ENCODE measurements at regions not wholly inside any gene's neighbourhood (a gene's known extent, or its start where the extent isn't known, plus 50 kb on each side); places are given as distances from the start of the nearest gene placed in this dataset.

GRCh38 chr4:56757821-56758411 lies 63.6 kb downstream of the SPINK2 start:
- DNase-seq (ENCODE audit: low read depth in 4 of 4, low spot score in 1 of 4) = peak; percentile 42 to 80 (median 57)

- no peak for DNase-seq (ENCODE audit: low read depth in 4 of 4, low spot score in 1 of 4)
Observed at GRCh38 chr4:56757261-56757746, 64.2 kb downstream of the SPINK2 start.

GRCh38 chr4:56755901-56756300 lies 65.6 kb downstream of the SPINK2 start:
- DNase-seq (ENCODE audit: low read depth in 4 of 4, low spot score in 1 of 4) = no peak

GRCh38 chr4:56752985-56753384 lies 68.5 kb downstream of the SPINK2 start:
- no peak for DNase-seq (ENCODE audit: low read depth in 4 of 4, low spot score in 1 of 4)

- no peak for DNase-seq (ENCODE audit: low read depth in 4 of 4, low spot score in 1 of 4)
Observed at GRCh38 chr4:56750231-56750630, 69.1 kb upstream of the HOPX start.

- no peak for DNase-seq (ENCODE audit: low read depth in 4 of 4, low spot score in 1 of 4)
Observed at GRCh38 chr4:56748271-56748670, 67.2 kb upstream of the HOPX start.

GRCh38 chr4:56746639-56747038 lies 65.5 kb upstream of the HOPX start:
- DNase-seq (ENCODE audit: low read depth in 4 of 4, low spot score in 1 of 4) = no peak

GRCh38 chr4:56745042-56745441 lies 63.9 kb upstream of the HOPX start:
- no peak for DNase-seq (ENCODE audit: low read depth in 4 of 4, low spot score in 1 of 4)

GRCh38 chr4:56744030-56744429 lies 62.9 kb upstream of the HOPX start:
- DNase-seq (ENCODE audit: low read depth in 4 of 4, low spot score in 1 of 4) = no peak

- DNase-seq (ENCODE audit: low read depth in 4 of 4, low spot score in 1 of 4) = no peak
Observed at GRCh38 chr4:56743550-56743949, 62.5 kb upstream of the HOPX start.

- no peak for DNase-seq (ENCODE audit: low read depth in 4 of 4, low spot score in 1 of 4)
Observed at GRCh38 chr4:56742080-56742871, 61.2 kb upstream of the HOPX start.

GRCh38 chr4:56741595-56741994 lies 60.5 kb upstream of the HOPX start:
- DNase-seq (ENCODE audit: low read depth in 4 of 4, low spot score in 1 of 4) = no peak

- DNase-seq (ENCODE audit: low read depth in 4 of 4, low spot score in 1 of 4) = no peak
Observed at GRCh38 chr4:56739066-56739777, 58.1 kb upstream of the HOPX start.

GRCh38 chr4:56737666-56738065 lies 56.6 kb upstream of the HOPX start:
- no peak for DNase-seq (ENCODE audit: low read depth in 4 of 4, low spot score in 1 of 4)

GRCh38 chr4:56733352-56733751 lies 52.3 kb upstream of the HOPX start:
- no peak for DNase-seq (ENCODE audit: low read depth in 4 of 4, low spot score in 1 of 4)

- DNase-seq (ENCODE audit: low read depth in 4 of 4, low spot score in 1 of 4) = no peak
Observed at GRCh38 chr4:56732301-56732700, 51.2 kb upstream of the HOPX start.

GRCh38 chr4:56731857-56732256 lies 50.8 kb upstream of the HOPX start:
- DNase-seq (ENCODE audit: low read depth in 4 of 4, low spot score in 1 of 4) = no peak

All from stimulated activated CD4-positive, alpha-beta T cell treated with anti-CD3 and anti-CD28 coated beads, Interleukin-1b, Interleukin-23, amount 100 ng/mL, for 24 hours (primary cell).